ENCODE measurements at regions not wholly inside any gene's neighbourhood (a gene's known extent, or its start where the extent isn't known, plus 50 kb on each side); places are given as distances from the start of the nearest gene placed in this dataset.

- ChIA-PET CTCF (interaction anchor here (0.6 to 5.5 kb wide), 4 partner anchors 58 to 649 kb away, joined by 3 to 32 read pairs (median 9); no protein-coding TSS in a partner anchor), POLR2A (no interaction called here)
- TF ChIP-seq CTCF (IDR thresholded peaks at IDR 0.05; ENCODE audit: insufficient read depth, low read length, missing control alignments), result no peak
- DNase-seq (ENCODE audit: low read depth, low spot score), result no peak
- H3K4me3 ChIP-seq (ENCODE audit: low read depth, low read length), result no peak overlapping the region
These were observed 209.9 kb downstream of the SLC7A11 start for GRCh38 chr4:138032222-138032621.

- no peak for DNase-seq (ENCODE audit: low read depth, low spot score)
- H3K4me3 ChIP-seq (ENCODE audit: low read depth, low read length), result no peak overlapping the region
- ChIA-PET CTCF (interaction anchor here (5.5 kb wide), 1 partner anchor 60 kb away, joined by 32 read pairs; no protein-coding TSS in a partner anchor), POLR2A (no interaction called here)
- TF ChIP-seq CTCF (IDR thresholded peaks at IDR 0.05; ENCODE audit: insufficient read depth, low read length, missing control alignments), result no peak
These were observed 211.8 kb downstream of the SLC7A11 start for GRCh38 chr4:138030375-138030774.

DNA sequence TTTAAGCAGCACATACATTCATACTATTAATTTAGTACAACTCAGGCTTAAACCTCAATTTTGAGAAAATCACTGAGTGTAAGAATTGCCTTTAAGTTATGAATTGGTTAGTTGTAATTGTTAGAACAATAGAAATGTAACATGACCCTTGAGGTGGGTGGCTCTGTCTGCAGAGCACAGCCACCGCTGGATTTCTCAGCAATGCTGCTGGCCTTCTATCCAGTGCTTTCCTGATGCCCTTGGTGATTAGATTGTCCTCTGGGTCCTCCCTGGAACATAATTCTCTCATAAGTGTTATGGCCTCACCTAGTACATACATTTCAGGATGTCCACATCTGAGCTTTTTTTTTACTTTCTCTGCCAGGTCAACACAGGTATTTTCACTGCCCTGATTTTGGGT, 213.2 kb downstream of the SLC7A11 start:
- no peak overlapping the region for H3K4me3 ChIP-seq (ENCODE audit: low read depth, low read length)
- ChIA-PET CTCF (interaction anchor here (2.0 to 5.5 kb wide), 2 partner anchors 61 to 154 kb away, joined by 5 to 32 read pairs; no protein-coding TSS in a partner anchor), POLR2A (no interaction called here)
- TF ChIP-seq CTCF (IDR thresholded peaks at IDR 0.05; ENCODE audit: insufficient read depth, low read length, missing control alignments), result no peak
- DNase-seq (ENCODE audit: low read depth, low spot score), result no peak

DNA sequence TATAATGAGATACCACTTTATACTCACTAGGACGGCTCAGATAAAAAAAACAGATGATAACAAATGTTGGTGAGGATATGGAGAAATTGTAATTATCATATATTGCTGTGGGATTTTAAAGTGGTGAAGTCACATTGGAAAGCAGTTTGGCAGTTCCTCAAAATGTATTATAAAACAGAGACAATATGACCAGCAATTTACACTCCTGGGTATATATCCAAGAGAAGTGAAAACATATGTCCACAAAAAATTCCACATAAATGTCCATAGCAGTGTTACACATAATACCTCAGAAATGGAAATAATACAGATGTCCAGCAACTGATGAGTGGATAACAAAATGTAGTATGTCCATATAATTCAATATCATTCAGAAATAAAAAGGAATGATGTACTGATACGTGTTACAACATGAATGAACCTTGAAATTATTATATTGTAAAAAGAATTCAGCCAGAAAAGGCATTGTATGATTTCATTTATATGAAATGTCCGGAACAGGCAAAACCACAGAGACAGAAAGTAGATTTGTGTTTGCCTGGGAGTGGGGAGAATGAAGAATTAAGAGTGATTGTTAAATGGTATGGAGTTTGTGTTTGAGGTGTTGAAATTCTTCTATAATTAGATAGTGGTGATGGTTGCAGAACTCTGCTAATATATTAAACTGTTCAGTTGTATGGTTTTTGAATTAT, 220.9 kb downstream of the SLC7A11 start:
- ChIA-PET CTCF (interaction anchor here (1.0 to 1.7 kb wide), 2 partner anchors 69 to 917 kb away, joined by 3 to 5 read pairs; no protein-coding TSS in a partner anchor), POLR2A (no interaction called here)
- no peak overlapping the region for H3K4me3 ChIP-seq (ENCODE audit: low read depth, low read length)
- no peak for DNase-seq (ENCODE audit: low read depth, low spot score)
- no peak for TF ChIP-seq CTCF (IDR thresholded peaks at IDR 0.05; ENCODE audit: insufficient read depth, low read length, missing control alignments)

- ChIA-PET CTCF (interaction anchor here (1.3 to 1.6 kb wide), 2 partner anchors 9 to 21 kb away, joined by 3 read pairs; no protein-coding TSS in a partner anchor), POLR2A (no interaction called here)
- no peak for DNase-seq (ENCODE audit: low read depth, low spot score)
- no peak overlapping the region for H3K4me3 ChIP-seq (ENCODE audit: low read depth, low read length)
- no peak for TF ChIP-seq CTCF (IDR thresholded peaks at IDR 0.05; ENCODE audit: insufficient read depth, low read length, missing control alignments)
These were observed 227.4 kb downstream of the SLC7A11 start for GRCh38 chr4:138014590-138015288.

DNA sequence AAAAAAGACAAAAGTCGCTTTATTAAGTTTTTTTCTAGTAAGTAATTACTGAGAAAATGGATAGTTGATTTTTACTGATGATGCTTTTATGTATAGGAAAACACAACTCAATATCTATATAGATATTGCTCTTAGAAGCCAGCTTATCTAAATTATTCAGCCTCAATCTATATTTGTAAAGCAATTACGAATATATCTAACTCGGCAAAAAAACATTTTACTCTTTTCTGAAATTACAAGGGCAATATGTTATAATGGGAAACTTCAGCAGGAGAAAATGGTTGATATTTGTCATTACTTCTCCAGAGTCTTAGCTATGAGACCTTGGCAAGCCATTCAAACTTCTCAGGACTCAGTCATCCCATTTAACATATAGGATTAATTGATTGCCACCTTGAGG, 228.5 kb downstream of the SLC7A11 start:
- ChIA-PET POLR2A (no interaction called here), CTCF (interaction anchor here (1.6 to 2.2 kb wide), 2 partner anchors 8 to 22 kb away, joined by 3 to 8 read pairs; no protein-coding TSS in a partner anchor)
- no peak overlapping the region for H3K4me3 ChIP-seq (ENCODE audit: low read depth, low read length)
- TF ChIP-seq CTCF (IDR thresholded peaks at IDR 0.05; ENCODE audit: insufficient read depth, low read length, missing control alignments), result no peak
- DNase-seq (ENCODE audit: low read depth, low spot score), result no peak
